SK-N-SH (cell line): ENCODE measurements at regions not wholly inside any gene's neighbourhood (a gene's known extent, or its start where the extent isn't known, plus 50 kb on each side); places are given as distances from the start of the nearest gene placed in this dataset.

Experiments used
- CTCF ChIA-PET: fragments of 300-600, 350-600 bp; formaldehyde crosslinking; extraction: SDS; loops from one replicate; lab custom pipeline; 2021; lab: Yijun Ruan, JAX
- POLR2A ChIA-PET: fragments of 350-600 bp; sonication (Branson Sonifier 250); formaldehyde crosslinking; extraction: SDS; loops from one replicate; lab custom pipeline; 2020; ENCODE audit warnings: antibody characterized with exemption, inconsistent platforms; lab: Yijun Ruan, JAX
- DNase-seq: peaks from one replicate; pipeline ENCODE4 v3.0.0; 2012
- H2AFZ ChIP-seq: fragments of 200-600 bp; sonication (generic); 2 replicates; pipeline ENCODE4 v1.8.1; 2016; ENCODE audit warnings: antibody characterized with exemption, mild to moderate bottlenecking, low read depth
- H3F3A ChIP-seq: fragments of 200-600 bp; sonication (generic); replicated peaks from 2 replicates; pipeline ENCODE3; 2016; ENCODE audit warnings: antibody characterized with exemption, mild to moderate bottlenecking; ENCODE audit not compliant: insufficient read depth
- H3K27ac ChIP-seq, 2 experiments: fragments of 200-500 bp in 1 of 2; fragments of 200-600 bp in 1 of 2; sonication (Bioruptor generic) in 1 of 2; sonication (generic), shearing (Covaris generic) in 1 of 2; 2 replicates each; pipeline versions ENCODE4 v1.5.1 to v1.6.1; 2014 to 2016; ENCODE audit warnings: low read depth in 2 of 2, inconsistent platforms in 1 of 2, low read length in 1 of 2, mild to moderate bottlenecking in 1 of 2, mixed read lengths in 1 of 2
- H3K27me3 ChIP-seq: fragments of 200-600 bp; sonication (generic), shearing (Covaris generic); 2 replicates; pipeline ENCODE4 v1.6.1; 2016; ENCODE audit warnings: mixed run types; ENCODE audit not compliant: insufficient read depth
- H3K36me3 ChIP-seq, 2 experiments: fragments of 200-500 bp in 1 of 2; fragments of 200-600 bp in 1 of 2; sonication (Bioruptor generic) in 1 of 2; sonication (generic) in 1 of 2; replicated peaks in 1 of 2; 2 replicates each; pipeline versions ENCODE3 to v1.5.1; 2014 to 2016; ENCODE audit warnings: low read length in 1 of 2, mild to moderate bottlenecking in 1 of 2; ENCODE audit not compliant: insufficient read depth in 2 of 2, control insufficient read depth in 1 of 2
- H3K4me1 ChIP-seq, 2 experiments: fragments of 200-500 bp in 1 of 2; fragments of 200-600 bp in 1 of 2; sonication (Bioruptor generic) in 1 of 2; sonication (generic), shearing (Covaris generic) in 1 of 2; 2 replicates each; pipeline versions ENCODE4 v1.5.1 to v1.6.1; 2014 to 2016; ENCODE audit warnings: low read depth in 1 of 2, low read length in 1 of 2, mixed run types in 1 of 2; ENCODE audit not compliant: insufficient read depth in 2 of 2, control insufficient read depth in 1 of 2
- H3K4me2 ChIP-seq: fragments of 200-600 bp; sonication (generic), shearing (Covaris generic); 2 replicates; pipeline ENCODE4 v1.6.1; 2017; ENCODE audit warnings: mixed run types
- H3K4me3 ChIP-seq, 2 experiments: fragments of 200-500 bp in 1 of 2; fragments of 200-600 bp in 1 of 2; sonication (Bioruptor generic) in 1 of 2; sonication (generic), shearing (Covaris generic) in 1 of 2; 2 replicates each; pipeline versions ENCODE4 v1.5.1 to v1.8.1; 2014 to 2016; ENCODE audit warnings: low read depth in 2 of 2, inconsistent platforms in 1 of 2, low read length in 1 of 2, mild to moderate bottlenecking in 1 of 2, mixed read lengths in 1 of 2, moderate library complexity in 1 of 2
- H3K79me2 ChIP-seq: fragments of 200-600 bp; sonication (generic); 2 replicates; pipeline ENCODE4 v1.8.1; 2017; ENCODE audit warnings: mild to moderate bottlenecking; ENCODE audit not compliant: insufficient read depth
- H3K9ac ChIP-seq: fragments of 200-600 bp; sonication (generic); 2 replicates; pipeline ENCODE4 v1.6.1; 2017; ENCODE audit warnings: mixed run types
- H3K9me2 ChIP-seq: fragments of 200-600 bp; sonication (generic); 2 replicates; pipeline ENCODE4 v1.6.1; 2017; ENCODE audit warnings: mixed run types
- H3K9me3 ChIP-seq: fragments of 200-600 bp; sonication (generic); 2 replicates; pipeline ENCODE4 v1.6.1; 2017; ENCODE audit warnings: mixed run types, mild to moderate bottlenecking, moderate library complexity
- H4K20me1 ChIP-seq: fragments of 200-600 bp; sonication (generic); 2 replicates; pipeline ENCODE4 v1.6.1; 2017; ENCODE audit warnings: mild to moderate bottlenecking, mixed run types; ENCODE audit not compliant: insufficient read depth
- EZH2phosphoT487 ChIP-seq: fragments of 200-600 bp; sonication (generic); IDR thresholded peaks from 2 replicates; pipeline ENCODE4 v1.6.1; 2017; ENCODE audit warnings: low read depth, mixed run types, mild to moderate bottlenecking, antibody characterized with exemption, moderate library complexity, borderline replicate concordance
- FOSL2 ChIP-seq: IDR thresholded peaks from 2 replicates; pipeline ENCODE4 v1.4.0; 2012; ENCODE audit warnings: low read depth, mild to moderate bottlenecking, moderate library complexity, borderline replicate concordance
- GATA2 ChIP-seq: sonication (generic); formaldehyde crosslinking; IDR thresholded peaks from 2 replicates; pipeline ENCODE4 v1.5.0; 2020; ENCODE audit warnings: mild to moderate bottlenecking, missing genetic modification reagents
- IRF3 ChIP-seq: fragments of 150-350 bp; IDR thresholded peaks from 2 replicates; pipeline ENCODE4 v1.6.1; 2016; ENCODE audit warnings: mild to moderate bottlenecking, low read depth, low read length
- MAX ChIP-seq: IDR thresholded peaks from 2 replicates; pipeline ENCODE4 v1.4.0; 2012; ENCODE audit warnings: low read depth
- MXI1 ChIP-seq: IDR thresholded peaks from 2 replicates; pipeline ENCODE4 v1.6.1; 2012; ENCODE audit warnings: mild to moderate bottlenecking, low read depth, low read length, improper control_type of control experiment
- POLR2AphosphoS5 ChIP-seq: IDR thresholded peaks from 2 replicates; pipeline ENCODE4 v1.6.1; 2012; ENCODE audit warnings: low read depth, low read length
- RAD21 ChIP-seq: IDR thresholded peaks from 2 replicates; pipeline ENCODE4 v1.6.1; 2012; ENCODE audit warnings: mild to moderate bottlenecking, low read length
- REST ChIP-seq: IDR thresholded peaks from 2 replicates; pipeline ENCODE4 v1.6.1; 2012; ENCODE audit warnings: mild to moderate bottlenecking, low read depth, low read length, moderate library complexity
- RFX5 ChIP-seq: IDR thresholded peaks from 2 replicates; pipeline ENCODE4 v1.6.1; 2012; ENCODE audit warnings: mild to moderate bottlenecking, improper control_type of control experiment, low read length
- RXRA ChIP-seq: IDR thresholded peaks from 2 replicates; pipeline ENCODE4 v1.4.0; 2012; ENCODE audit warnings: low read depth, mild to moderate bottlenecking, borderline replicate concordance
- SMC3 ChIP-seq: IDR thresholded peaks from 2 replicates; pipeline ENCODE4 v1.6.1; 2012; ENCODE audit warnings: low read depth, low read length, improper control_type of control experiment
- TCF12 ChIP-seq: IDR thresholded peaks from 2 replicates; pipeline ENCODE4 v1.4.0; 2012
- TEAD4 ChIP-seq: IDR thresholded peaks from 2 replicates; pipeline ENCODE4 v1.4.0; 2012; ENCODE audit warnings: mild to moderate bottlenecking, borderline replicate concordance; ENCODE audit not compliant: insufficient read depth
- USF2 ChIP-seq: fragments of 150-350 bp; IDR thresholded peaks from 2 replicates; pipeline ENCODE4 v1.6.1; 2017; ENCODE audit warnings: antibody characterized with exemption, low read length, low read depth, borderline replicate concordance
- YY1 ChIP-seq: IDR thresholded peaks from 2 replicates; pipeline ENCODE4 v1.4.0; 2012; ENCODE audit warnings: low read depth, mild to moderate bottlenecking
- ZBTB33 ChIP-seq: IDR thresholded peaks from 2 replicates; pipeline ENCODE4 v1.4.0; 2012; ENCODE audit warnings: low read depth, borderline replicate concordance
- WGBS: methylation state at CpG from one replicate; pipeline ENCODE4 v1.1.6; 2017; ENCODE audit warnings: low lambda C conversion rate; 5-methylcytosine and 5-hydroxymethylcytosine counted together

- Histone ChIP-seq H3K79me2 (no peaks in the 10 kb centered on the region), H3K9me3 (no peaks in the 10 kb centered on the region), H4K20me1 (no peaks in the 10 kb centered on the region), H3K4me2 (no peak overlapping the region), H3K4me3 (no peak overlapping the region), H3K9me2 (no peaks in the 10 kb centered on the region), H2AFZ (no peak overlapping the region), H3K36me3 (no peaks in the 10 kb centered on the region), H3F3A (peaks cover 19% of the 10 kb centered on the region), H3K9ac (no peak overlapping the region), H3K27ac (no peak overlapping the region), H3K27me3 (no peaks in the 10 kb centered on the region), H3K4me1 (peaks cover 6 to 10% of the 10 kb centered on the region in 2 experiments; a peak in 2 of 4 replicates)
- ChIA-PET POLR2A (no interaction called here), CTCF (no interaction called here)
- 38% methylated on average over 2 of the region's 2 CpGs for WGBS
- no peak for DNase-seq
- TF ChIP-seq MXI1 (no peak), EZH2phosphoT487 (no peak), IRF3 (no peak), FOSL2 (no peak), TCF12 (no peak), MAX (no peak), GATA2 (no peak), POLR2AphosphoS5 (no peak)
Observed at GRCh38 chr1:56302878-56303277, 276.5 kb downstream of the PLPP3 start.

GRCh38 chr1:56301791-56302190 is 277.6 kb downstream of the PLPP3 start:
- WGBS = 24% methylated on average over 5 of the region's 5 CpGs
- Histone ChIP-seq H3K27ac (peak overlapping the region in 1 of 2 experiments; percentile 66; a peak in 2 of 4 replicates), H3K36me3 (no peaks in the 10 kb centered on the region), H3K9me3 (no peaks in the 10 kb centered on the region), H3K4me2 (peak overlapping the region; percentile 31; the same call in 1 of the 2 replicates), H3K4me1 (peaks cover 6 to 10% of the 10 kb centered on the region in 2 experiments; a peak in 2 of 4 replicates), H3K4me3 (no peak overlapping the region), H3F3A (peaks cover 19% of the 10 kb centered on the region), H3K9ac (no peak overlapping the region), H3K79me2 (no peaks in the 10 kb centered on the region), H3K9me2 (no peaks in the 10 kb centered on the region), H2AFZ (no peak overlapping the region), H3K27me3 (no peaks in the 10 kb centered on the region), H4K20me1 (no peaks in the 10 kb centered on the region)
- DNase-seq = no peak
- POLR2A ChIA-PET = no interaction called here
- CTCF ChIA-PET = interaction anchor here (1.2 kb wide), 1 partner anchor 79 kb away, joined by 3 read pairs; no protein-coding TSS in a partner anchor
- TF ChIP-seq USF2 = no peak
- no peak for TF ChIP-seq REST
- TF ChIP-seq MAX = 0 out of 2 replicates have a peak, but pooled peaks have one; percentile 21
- peak; percentile 76 for TF ChIP-seq TCF12
- TF ChIP-seq SMC3 = no peak
- TF ChIP-seq RXRA = peak; percentile 49; the same call in 1 of the 2 replicates
- TF ChIP-seq ZBTB33 = 0 out of 2 replicates have a peak, but pooled peaks have one; percentile 31
- no peak for TF ChIP-seq RAD21
- no peak for TF ChIP-seq IRF3
- no peak for TF ChIP-seq TEAD4
- peak; percentile 37; the same call in 1 of the 2 replicates for TF ChIP-seq POLR2AphosphoS5
- no peak for TF ChIP-seq RFX5
- no peak for TF ChIP-seq YY1
